Ectodermal cell (in vitro differentiated cells): ENCODE measurements at regions not wholly inside any gene's neighbourhood (a gene's known extent, or its start where the extent isn't known, plus 50 kb on each side); places are given as distances from the start of the nearest gene placed in this dataset.

Source experiments
- H3K27ac ChIP-seq: 2 replicates; pipeline ENCODE4 v1.7.0; 2013; ENCODE audit warnings: mild to moderate bottlenecking, low read depth, low read length; ENCODE audit not compliant: insufficient read depth, poor library complexity, severe bottlenecking
- H3K27me3 ChIP-seq: 2 replicates; pipeline ENCODE4 v1.7.0; 2013; ENCODE audit warnings: mild to moderate bottlenecking, low read length; ENCODE audit not compliant: insufficient read depth, control insufficient read depth, poor library complexity, severe bottlenecking
- H3K36me3 ChIP-seq: one replicate; pipeline ENCODE4 v1.7.0; 2013; ENCODE audit warnings: low read length; ENCODE audit not compliant: control insufficient read depth, insufficient read depth
- H3K4me1 ChIP-seq: one replicate; pipeline ENCODE4 v1.7.0; 2013; ENCODE audit warnings: low read length; ENCODE audit not compliant: control insufficient read depth, insufficient read depth
- H3K4me3 ChIP-seq: 2 replicates; pipeline ENCODE4 v1.7.0; 2013; ENCODE audit warnings: low read depth, low read length, control low read depth; ENCODE audit not compliant: insufficient read depth
- H3K9me3 ChIP-seq: 2 replicates; pipeline ENCODE4 v1.7.0; 2013; ENCODE audit warnings: mild to moderate bottlenecking, low read length, moderate library complexity; ENCODE audit not compliant: control insufficient read depth
- WGBS, 2 experiments: methylation state at CpG; one replicate each; pipeline ENCODE4 v1.1.7; 2013; ENCODE audit warnings: missing lambda C conversion rate in 2 of 2; 5-methylcytosine and 5-hydroxymethylcytosine counted together

- no peak overlapping the region for H3K4me3 ChIP-seq
- no peaks in the 10 kb centered on the region for H3K36me3 ChIP-seq
- WGBS, 2 experiments, result 77 to 78% methylated on average over 5 of the region's 5 CpGs
- no peak overlapping the region for H3K27ac ChIP-seq
- H3K4me1 ChIP-seq, result no peaks in the 10 kb centered on the region
- no peaks in the 10 kb centered on the region for H3K27me3 ChIP-seq
- no peaks in the 10 kb centered on the region for H3K9me3 ChIP-seq
Measured at GRCh38 chr1:115461526-115461925, 123.5 kb upstream of the NGF start.

- H3K4me3 ChIP-seq, result no peak overlapping the region
- H3K36me3 ChIP-seq, result no peaks in the 10 kb centered on the region
- no peaks in the 10 kb centered on the region for H3K4me1 ChIP-seq
- H3K9me3 ChIP-seq, result no peaks in the 10 kb centered on the region
- no peak overlapping the region for H3K27ac ChIP-seq
- 94 to 97% methylated on average over 3 of the region's 3 CpGs for WGBS, 2 experiments
- H3K27me3 ChIP-seq, result no peaks in the 10 kb centered on the region
Measured at GRCh38 chr1:115459161-115459560, 121.1 kb upstream of the NGF start.

- H3K9me3 ChIP-seq, result no peaks in the 10 kb centered on the region
- H3K4me1 ChIP-seq, result no peaks in the 10 kb centered on the region
- H3K4me3 ChIP-seq, result no peak overlapping the region
- no peak overlapping the region for H3K27ac ChIP-seq
- no peaks in the 10 kb centered on the region for H3K36me3 ChIP-seq
- no peaks in the 10 kb centered on the region for H3K27me3 ChIP-seq
- 90 to 93% methylated on average over 7 of the region's 7 CpGs for WGBS, 2 experiments
Measured at GRCh38 chr1:115458426-115459114, 120.5 kb upstream of the NGF start.

- no peaks in the 10 kb centered on the region for H3K9me3 ChIP-seq
- no peaks in the 10 kb centered on the region for H3K27me3 ChIP-seq
- no peak overlapping the region for H3K27ac ChIP-seq
- H3K4me3 ChIP-seq, result no peak overlapping the region
- H3K4me1 ChIP-seq, result no peaks in the 10 kb centered on the region
- 89 to 97% methylated on average over 2 of the region's 2 CpGs for WGBS, 2 experiments
- no peaks in the 10 kb centered on the region for H3K36me3 ChIP-seq
Measured at GRCh38 chr1:115457289-115457688, 119.2 kb upstream of the NGF start.

GRCh38 chr1:115456441-115456961 lies 118.5 kb upstream of the NGF start:
- Histone ChIP-seq H3K9me3 (no peaks in the 10 kb centered on the region), H3K27me3 (no peaks in the 10 kb centered on the region), H3K4me3 (no peak overlapping the region), H3K27ac (no peak overlapping the region), H3K36me3 (no peaks in the 10 kb centered on the region), H3K4me1 (no peaks in the 10 kb centered on the region)
- WGBS, 2 experiments, result 90 to 92% methylated on average over 11 of the region's 11 CpGs

- no peak overlapping the region for H3K27ac ChIP-seq
- H3K36me3 ChIP-seq, result no peaks in the 10 kb centered on the region
- 87 to 89% methylated on average over 13 of the region's 13 CpGs for WGBS, 2 experiments
- no peaks in the 10 kb centered on the region for H3K27me3 ChIP-seq
- H3K4me1 ChIP-seq, result no peaks in the 10 kb centered on the region
- H3K4me3 ChIP-seq, result no peak overlapping the region
- H3K9me3 ChIP-seq, result no peaks in the 10 kb centered on the region
Measured at GRCh38 chr1:115454837-115455511, 116.9 kb upstream of the NGF start.

- H3K27me3 ChIP-seq, result no peaks in the 10 kb centered on the region
- no peak overlapping the region for H3K4me3 ChIP-seq
- H3K4me1 ChIP-seq, result no peaks in the 10 kb centered on the region
- H3K36me3 ChIP-seq, result no peaks in the 10 kb centered on the region
- no peak overlapping the region for H3K27ac ChIP-seq
- 92 to 98% methylated on average over 2 of the region's 2 CpGs for WGBS, 2 experiments
- no peaks in the 10 kb centered on the region for H3K9me3 ChIP-seq
Measured at GRCh38 chr1:115453666-115454065, 115.6 kb upstream of the NGF start.

- no peak overlapping the region for H3K27ac ChIP-seq
- WGBS, 2 experiments, result 96% methylated on average over 6 of the region's 6 CpGs
Measured at GRCh38 chr1:115452600-115453329, 114.7 kb upstream of the NGF start.

GRCh38 chr1:115450501-115451040 lies 112.5 kb upstream of the NGF start:
- H3K27me3 ChIP-seq, result no peaks in the 10 kb centered on the region
- no peaks in the 10 kb centered on the region for H3K9me3 ChIP-seq
- H3K4me3 ChIP-seq, result no peak overlapping the region
- no peak overlapping the region for H3K27ac ChIP-seq
- no peaks in the 10 kb centered on the region for H3K36me3 ChIP-seq
- H3K4me1 ChIP-seq, result no peaks in the 10 kb centered on the region
- WGBS, 2 experiments, result 90 to 91% methylated on average over 6 of the region's 6 CpGs

More at GRCh38 chr1:115452600-115453329, 114.7 kb upstream of the NGF start:
- Histone ChIP-seq H3K9me3 (no peaks in the 10 kb centered on the region), H3K36me3 (no peaks in the 10 kb centered on the region), H3K27me3 (no peaks in the 10 kb centered on the region), H3K4me3 (no peak overlapping the region), H3K4me1 (no peaks in the 10 kb centered on the region)
